GM12878 (cell line): ENCODE measurements at regions not wholly inside any gene's neighbourhood (a gene's known extent, or its start where the extent isn't known, plus 50 kb on each side); places are given as distances from the start of the nearest gene placed in this dataset.

ENCODE experiments used
- NRF1 ChIP-seq: conservative IDR thresholded peaks from 2 replicates; pipeline ENCODE4 v1.6.1; 2011; ENCODE audit warnings: mild to moderate bottlenecking, low read depth, low read length, improper control_type of control experiment
- POLR2AphosphoS5 ChIP-seq: IDR thresholded peaks from 2 replicates; pipeline ENCODE4 v1.6.1; 2011; ENCODE audit warnings: mild to moderate bottlenecking, low read length, inconsistent platforms
- ZZZ3 ChIP-seq: IDR thresholded peaks from 2 replicates; pipeline ENCODE4 v1.6.1; 2011; ENCODE audit warnings: low read depth; ENCODE audit not compliant: control insufficient read depth, insufficient read length

DNA sequence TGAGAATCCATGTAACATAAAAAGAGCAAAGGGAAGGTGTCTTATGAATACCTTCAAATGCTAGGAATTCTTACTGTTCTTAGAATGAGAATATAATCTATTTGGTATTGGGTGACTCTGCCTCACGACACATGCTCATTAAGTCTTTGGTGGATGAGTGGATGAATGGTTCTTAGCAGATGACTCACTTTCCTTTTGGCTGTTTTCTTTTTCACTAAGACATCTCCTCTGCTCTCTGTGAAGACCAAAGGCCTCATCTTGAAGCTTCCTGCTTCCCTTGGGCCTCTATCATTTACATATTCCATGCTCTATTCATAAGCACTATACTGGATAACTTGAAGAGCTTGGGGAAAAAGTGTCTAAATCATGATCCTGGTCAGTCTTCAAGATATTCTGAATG lies 468.1 kb downstream of the SPATA31D1 start:
- TF ChIP-seq NRF1 (no peak), POLR2AphosphoS5 (no peak), ZZZ3 (no peak)
